ENCODE measurements at regions not wholly inside any gene's neighbourhood (a gene's known extent, or its start where the extent isn't known, plus 50 kb on each side); places are given as distances from the start of the nearest gene placed in this dataset.

DNA sequence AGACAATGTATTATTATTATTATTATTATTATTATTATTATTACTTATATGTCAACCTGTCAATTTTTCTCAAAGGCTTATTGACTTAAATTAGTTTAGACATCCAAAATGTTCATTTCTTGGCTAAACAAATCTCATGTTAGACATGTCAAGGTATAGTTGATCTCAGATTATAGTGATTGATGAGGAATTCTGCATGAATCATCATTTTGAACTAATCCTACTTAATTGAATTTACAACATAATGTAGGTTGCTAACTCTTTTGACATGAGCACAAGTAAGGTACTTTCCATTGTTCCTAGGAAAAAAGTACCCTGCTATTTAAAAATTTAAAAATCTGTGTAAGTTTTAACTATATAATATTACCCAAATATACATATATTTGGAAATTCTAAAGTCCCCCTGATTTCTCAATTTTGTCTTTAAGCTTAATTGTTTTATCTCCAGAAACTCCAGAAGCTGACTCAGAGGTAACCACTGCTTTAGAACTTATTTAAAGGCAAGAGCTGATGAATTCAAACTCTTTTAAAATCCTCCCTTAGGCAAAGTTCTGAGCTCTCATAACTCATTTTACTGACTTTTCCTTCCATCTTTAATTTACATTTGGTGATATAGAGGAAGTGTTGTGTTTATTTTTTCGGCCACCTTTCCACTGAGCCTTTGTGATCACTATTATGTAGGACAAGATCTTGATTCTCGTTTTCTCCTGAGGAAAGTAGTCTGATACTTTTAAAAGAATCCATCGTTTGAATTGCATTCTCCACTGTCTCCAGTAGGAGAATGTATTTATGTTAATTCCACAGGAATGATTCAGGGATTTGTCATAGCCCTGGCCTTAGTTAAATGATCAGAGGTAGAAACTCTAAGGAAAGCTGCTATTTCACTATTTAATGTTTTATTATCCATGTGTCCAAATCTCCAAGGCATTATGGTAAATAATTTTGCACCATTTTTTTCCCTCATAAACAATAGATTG is 1304.5 kb downstream of the AACS start:
- in situ Hi-C loops (cut with MboI; ENCODE audit: low pct_unique_long_range_greater_than_20kb, low sequenced_read_pairs, unreplicated experiment): no loop called here
- no peak for DNase-seq (ENCODE audit: low spot score)
- TF ChIP-seq CTCF (IDR thresholded peaks at IDR 0.05; ENCODE audit: extremely low read depth, insufficient read depth, missing control alignments): no peak

GRCh38 chr12:126383506-126383905 is 1318.3 kb downstream of the AACS start:
- in situ Hi-C loops (cut with MboI; ENCODE audit: low pct_unique_long_range_greater_than_20kb, low sequenced_read_pairs, unreplicated experiment): no loop called here
- no peak for DNase-seq (ENCODE audit: low spot score)
- TF ChIP-seq CTCF (IDR thresholded peaks at IDR 0.05; ENCODE audit: extremely low read depth, insufficient read depth, missing control alignments): no peak

GRCh38 chr12:126384026-126384564 is 1318.9 kb downstream of the AACS start:
- DNase-seq (ENCODE audit: low spot score): no peak
- no peak for TF ChIP-seq CTCF (IDR thresholded peaks at IDR 0.05; ENCODE audit: extremely low read depth, insufficient read depth, missing control alignments)
- in situ Hi-C loops (cut with MboI; ENCODE audit: low pct_unique_long_range_greater_than_20kb, low sequenced_read_pairs, unreplicated experiment): no loop called here

DNA sequence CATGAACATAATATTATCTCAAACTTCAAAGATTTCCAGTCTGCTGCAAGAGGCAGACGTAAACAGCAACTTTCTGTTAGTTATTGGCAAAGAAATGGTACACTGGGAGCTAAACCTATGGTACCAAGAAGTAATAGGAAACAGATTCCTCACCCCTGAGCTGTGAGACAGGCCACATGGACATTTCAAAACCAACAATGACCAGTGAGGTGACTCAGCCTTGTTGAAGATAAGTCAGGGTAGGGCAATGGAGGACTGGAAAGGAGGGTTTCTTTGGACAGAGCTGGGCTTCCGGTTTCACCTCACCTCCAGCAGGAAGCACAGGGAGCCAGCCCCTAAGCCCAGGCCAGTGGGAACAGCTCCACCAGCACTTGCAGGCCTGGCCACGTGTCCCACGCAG is 1320.5 kb downstream of the AACS start:
- DNase-seq (ENCODE audit: low spot score): no peak
- TF ChIP-seq CTCF (IDR thresholded peaks at IDR 0.05; ENCODE audit: extremely low read depth, insufficient read depth, missing control alignments): no peak
- in situ Hi-C loops (cut with MboI; ENCODE audit: low pct_unique_long_range_greater_than_20kb, low sequenced_read_pairs, unreplicated experiment): no loop called here

GRCh38 chr12:126389220-126389841 is 1324.1 kb downstream of the AACS start:
- DNase-seq (ENCODE audit: low spot score): no peak
- no peak for TF ChIP-seq CTCF (IDR thresholded peaks at IDR 0.05; ENCODE audit: extremely low read depth, insufficient read depth, missing control alignments)
- in situ Hi-C loops (cut with MboI; ENCODE audit: low pct_unique_long_range_greater_than_20kb, low sequenced_read_pairs, unreplicated experiment): no loop called here

DNA sequence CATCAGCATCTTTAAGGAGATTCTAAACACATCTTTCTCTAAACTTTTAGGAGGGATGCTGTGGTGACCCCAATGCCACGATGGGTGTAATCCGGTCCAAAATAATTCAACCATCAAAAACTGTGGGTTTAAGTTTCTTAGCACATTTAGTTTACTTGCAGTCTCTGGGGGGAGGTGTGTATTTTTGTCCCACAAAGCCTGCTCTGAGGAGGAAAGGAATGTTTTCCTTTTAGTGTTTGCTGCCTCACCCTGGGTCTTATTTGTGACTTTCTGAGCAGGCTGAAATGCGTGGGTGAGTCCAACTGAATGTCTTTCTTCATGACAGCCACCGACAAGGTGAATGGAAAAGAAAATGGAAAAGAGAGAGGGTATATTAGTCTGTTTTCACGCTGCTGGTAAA is 1324.7 kb downstream of the AACS start:
- in situ Hi-C loops (cut with MboI; ENCODE audit: low pct_unique_long_range_greater_than_20kb, low sequenced_read_pairs, unreplicated experiment): no loop called here
- DNase-seq (ENCODE audit: low spot score): no peak
- no peak for TF ChIP-seq CTCF (IDR thresholded peaks at IDR 0.05; ENCODE audit: extremely low read depth, insufficient read depth, missing control alignments)

Measured in GM13977 (cell line).